ENCODE measurements at regions not wholly inside any gene's neighbourhood (a gene's known extent, or its start where the extent isn't known, plus 50 kb on each side); places are given as distances from the start of the nearest gene placed in this dataset.
"Not testable (repeated sequence)": the region's sequence is repeated elsewhere in the genome, so short reads cannot be mapped to it uniquely, and the experiment has no call there.

DNA sequence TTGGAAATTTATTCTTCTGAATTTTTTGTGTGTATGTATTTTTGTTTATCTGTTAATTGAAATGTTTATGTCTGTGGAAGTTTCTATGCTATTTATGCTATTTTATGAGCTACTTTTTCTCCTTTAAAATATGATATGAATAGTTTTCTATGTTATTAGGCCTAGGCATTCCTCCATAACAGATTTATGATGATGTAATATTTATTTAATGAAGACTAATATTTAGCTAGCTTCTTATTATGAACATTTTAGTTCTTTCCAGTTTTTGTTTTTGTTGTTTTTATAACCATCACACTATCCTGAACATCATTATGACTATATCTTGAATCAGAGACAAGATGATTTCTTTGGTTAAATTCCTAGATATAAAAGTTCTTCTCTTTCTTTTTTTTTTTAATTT, 70.7 kb downstream of the P2RY1 start:
- no peaks in the 10 kb centered on the region for H3K27me3 Mint-ChIP-seq (ENCODE audit: low read depth)
- peaks cover 4% of the 10 kb centered on the region for H3K36me3 Mint-ChIP-seq (ENCODE audit: low read depth)
- no peak overlapping the region for H3K4me3 Mint-ChIP-seq (ENCODE audit: unreplicated experiment)
- H3K27ac Mint-ChIP-seq (ENCODE audit: unreplicated experiment), result no peak overlapping the region
- peaks cover 9% of the 10 kb centered on the region for H3K9me3 Mint-ChIP-seq (ENCODE audit: low read depth)
- no peak for DNase-seq (ENCODE audit: low spot score)
- H3K4me1 Mint-ChIP-seq (ENCODE audit: low read depth), result peaks cover 8% of the 10 kb centered on the region
- no peak for TF ChIP-seq CTCF (IDR thresholded peaks at IDR 0.05)

DNA sequence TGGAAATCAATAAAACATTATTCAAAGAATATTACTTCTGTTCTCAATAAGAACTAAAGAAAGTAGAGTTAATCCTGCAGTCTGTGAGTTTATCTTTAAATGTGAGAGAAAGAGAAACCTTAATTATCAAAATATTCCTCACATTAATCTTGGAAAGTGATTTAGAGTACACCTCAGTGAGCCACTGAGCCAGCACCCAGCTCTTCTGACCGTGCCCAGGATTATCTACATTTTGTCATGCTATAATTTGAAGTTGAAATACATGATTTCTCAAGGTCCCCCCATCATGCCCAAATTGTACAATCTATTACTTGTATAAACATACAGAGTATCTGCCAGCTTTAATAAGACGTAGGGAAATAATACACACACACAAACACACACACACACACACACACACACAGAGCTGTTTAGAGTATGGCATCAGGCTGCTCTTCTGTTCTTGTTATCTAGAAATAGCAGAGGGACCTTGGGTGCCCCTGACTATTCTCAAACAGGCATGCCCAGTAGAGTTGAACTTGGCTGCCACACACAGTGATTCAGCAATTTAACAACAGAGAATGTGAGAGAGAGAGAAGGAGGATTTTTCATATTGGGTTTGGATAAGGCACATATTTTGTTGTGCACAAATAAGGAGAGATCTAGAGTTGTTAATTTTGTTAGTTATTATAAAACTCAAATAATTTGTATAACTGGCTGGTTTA, 74.4 kb downstream of the P2RY1 start:
- Mint-ChIP-seq H3K9me3 (ENCODE audit: low read depth) (peaks cover 7% of the 10 kb centered on the region), H3K4me1 (ENCODE audit: low read depth) (peaks cover 8% of the 10 kb centered on the region), H3K27me3 (ENCODE audit: low read depth) (no peaks in the 10 kb centered on the region), H3K27ac (ENCODE audit: unreplicated experiment) (no peak overlapping the region), H3K36me3 (ENCODE audit: low read depth) (peaks cover 3% of the 10 kb centered on the region), H3K4me3 (ENCODE audit: unreplicated experiment) (no peak overlapping the region)
- no peak for TF ChIP-seq CTCF (IDR thresholded peaks at IDR 0.05)
- no peak for DNase-seq (ENCODE audit: low spot score)

DNA sequence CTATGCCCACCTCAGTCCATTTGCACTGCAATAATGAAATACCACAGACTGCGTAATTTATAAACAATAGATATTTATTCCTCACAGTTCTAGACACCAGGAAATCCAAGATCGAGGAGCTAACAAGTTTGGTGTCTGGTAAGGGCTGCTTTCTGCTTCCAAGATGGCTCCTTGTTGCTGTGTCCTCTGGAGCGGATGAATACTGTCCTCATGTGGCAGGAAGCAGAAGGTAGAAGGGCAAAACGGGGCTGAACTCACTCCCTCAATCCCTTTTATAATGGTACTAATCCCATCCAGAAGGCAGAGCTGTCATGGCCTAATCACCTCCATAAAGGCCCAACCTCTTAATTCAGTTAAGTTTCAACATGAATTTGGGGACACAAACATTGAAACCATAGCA, 75.3 kb downstream of the P2RY1 start:
- Mint-ChIP-seq H3K36me3 (ENCODE audit: low read depth) (no peaks in the 10 kb centered on the region), H3K27me3 (ENCODE audit: low read depth) (no peaks in the 10 kb centered on the region), H3K9me3 (ENCODE audit: low read depth) (peaks cover 1% of the 10 kb centered on the region), H3K4me3 (ENCODE audit: unreplicated experiment) (no peak overlapping the region), H3K4me1 (ENCODE audit: low read depth) (peaks cover 8% of the 10 kb centered on the region), H3K27ac (ENCODE audit: unreplicated experiment) (no peak overlapping the region)
- no peak for DNase-seq (ENCODE audit: low spot score)
- no peak for TF ChIP-seq CTCF (IDR thresholded peaks at IDR 0.05)

- no peaks in the 10 kb centered on the region for H3K27me3 Mint-ChIP-seq (ENCODE audit: low read depth)
- H3K4me1 Mint-ChIP-seq (ENCODE audit: low read depth), result peaks cover 8% of the 10 kb centered on the region
- no peaks in the 10 kb centered on the region for H3K36me3 Mint-ChIP-seq (ENCODE audit: low read depth)
- no peak overlapping the region for H3K27ac Mint-ChIP-seq (ENCODE audit: unreplicated experiment)
- H3K9me3 Mint-ChIP-seq (ENCODE audit: low read depth), result no peaks in the 10 kb centered on the region
- no peak for TF ChIP-seq CTCF (IDR thresholded peaks at IDR 0.05)
- H3K4me3 Mint-ChIP-seq (ENCODE audit: unreplicated experiment), result no peak overlapping the region
- no peak for DNase-seq (ENCODE audit: low spot score)
These were observed 76.0 kb downstream of the P2RY1 start for GRCh38 chr3:152910966-152911365.

GRCh38 chr3:152914743-152915142, 79.8 kb downstream of the P2RY1 start:
- not testable (repeated sequence) for DNase-seq (ENCODE audit: low spot score); H3K9me3 Mint-ChIP-seq (ENCODE audit: low read depth); H3K27ac Mint-ChIP-seq (ENCODE audit: unreplicated experiment); H3K36me3 Mint-ChIP-seq (ENCODE audit: low read depth); H3K4me1 Mint-ChIP-seq (ENCODE audit: low read depth); H3K27me3 Mint-ChIP-seq (ENCODE audit: low read depth); H3K4me3 Mint-ChIP-seq (ENCODE audit: unreplicated experiment)

GRCh38 chr3:152915695-152916094, 80.8 kb downstream of the P2RY1 start:
- Mint-ChIP-seq H3K4me3 (ENCODE audit: unreplicated experiment) (no peak overlapping the region), H3K27me3 (ENCODE audit: low read depth) (no peaks in the 10 kb centered on the region), H3K4me1 (ENCODE audit: low read depth) (no peaks in the 10 kb centered on the region), H3K36me3 (ENCODE audit: low read depth) (no peaks in the 10 kb centered on the region), H3K27ac (ENCODE audit: unreplicated experiment) (no peak overlapping the region), H3K9me3 (ENCODE audit: low read depth) (no peaks in the 10 kb centered on the region)
- no peak for TF ChIP-seq CTCF (IDR thresholded peaks at IDR 0.05)
- DNase-seq (ENCODE audit: low spot score), result no peak
